CMK (cell line): ENCODE measurements at regions not wholly inside any gene's neighbourhood (a gene's known extent, or its start where the extent isn't known, plus 50 kb on each side); places are given as distances from the start of the nearest gene placed in this dataset.

Experiments used
- DNase-seq: peaks from one replicate; pipeline ENCODE4 v3.0.0-alpha.2; 2010; ENCODE audit warnings: low read depth

GRCh38 chr11:45436966-45437365, 150.8 kb upstream of the SYT13 start:
- DNase-seq: no peak

GRCh38 chr11:45436118-45436517, 150.0 kb upstream of the SYT13 start:
- no peak for DNase-seq

- no peak for DNase-seq
Measured at GRCh38 chr11:45435706-45436105, 149.6 kb upstream of the SYT13 start.

GRCh38 chr11:45432910-45433309, 146.8 kb upstream of the SYT13 start:
- no peak for DNase-seq

- no peak for DNase-seq
Measured at GRCh38 chr11:45432100-45432499, 146.0 kb upstream of the SYT13 start.

GRCh38 chr11:45431046-45432018, 145.2 kb upstream of the SYT13 start:
- no peak for DNase-seq

- no peak for DNase-seq
Measured at GRCh38 chr11:45430361-45430760, 144.2 kb upstream of the SYT13 start.

GRCh38 chr11:45429719-45430118, 143.6 kb upstream of the SYT13 start:
- no peak for DNase-seq

- no peak for DNase-seq
Measured at GRCh38 chr11:45428541-45429230, 142.5 kb upstream of the SYT13 start.

- DNase-seq: no peak
Measured at GRCh38 chr11:45428116-45428515, 142.0 kb upstream of the SYT13 start.

- DNase-seq: no peak
Measured at GRCh38 chr11:45424411-45425180, 138.5 kb upstream of the SYT13 start.

GRCh38 chr11:45423475-45424120, 137.5 kb upstream of the SYT13 start:
- DNase-seq: no peak

- no peak for DNase-seq
Measured at GRCh38 chr11:45423036-45423435, 136.9 kb upstream of the SYT13 start.

- DNase-seq: no peak
Measured at GRCh38 chr11:45414088-45414487, 127.9 kb upstream of the SYT13 start.

GRCh38 chr11:45413156-45413858, 127.2 kb upstream of the SYT13 start:
- DNase-seq: no peak

GRCh38 chr11:45412521-45412920, 126.4 kb upstream of the SYT13 start:
- DNase-seq: no peak

GRCh38 chr11:45412051-45412471, 125.9 kb upstream of the SYT13 start:
- DNase-seq: no peak

- DNase-seq: no peak
Measured at GRCh38 chr11:45411228-45411946, 125.2 kb upstream of the SYT13 start.

- DNase-seq: no peak
Measured at GRCh38 chr11:45410391-45411227, 124.5 kb upstream of the SYT13 start.

- DNase-seq: no peak
Measured at GRCh38 chr11:45409587-45409986, 123.4 kb upstream of the SYT13 start.
